Esophagus muscularis mucosa (tissue), 3 donors: ENCODE measurements at regions not wholly inside any gene's neighbourhood (a gene's known extent, or its start where the extent isn't known, plus 50 kb on each side); places are given as distances from the start of the nearest gene placed in this dataset.

Source experiments
- CTCF ChIP-seq, 3 experiments: fragments of 200-600 bp in 2 of 3; fragments of 450-650 bp in 1 of 3; sonication (generic) in 2 of 3; IDR thresholded peaks; one replicate each; pipeline ENCODE4 v1.5.1; 2017 to 2019; ENCODE audit warnings: antibody characterized with exemption in 3 of 3, mild to moderate bottlenecking in 2 of 3, moderate library complexity in 1 of 3
- POLR2A ChIP-seq: fragments of 450-650 bp; IDR thresholded peaks from one replicate; pipeline ENCODE4 v1.6.1; 2017; ENCODE audit warnings: antibody characterized with exemption, moderate library complexity, mild to moderate bottlenecking, low read depth

GRCh38 chr11:50188040-50188439, 155.4 kb downstream of the OR4C45 start:
- TF ChIP-seq POLR2A (no peak), CTCF (IDR thresholded peaks at IDR 0.05) (no peak)
